ENCODE measurements at regions not wholly inside any gene's neighbourhood (a gene's known extent, or its start where the extent isn't known, plus 50 kb on each side); places are given as distances from the start of the nearest gene placed in this dataset.

GRCh38 chr13:27007166-27007565 lies 164.4 kb downstream of the USP12 start:
- TF ChIP-seq CTCF (IDR thresholded peaks at IDR 0.05 in 2 of 3, conservative IDR thresholded peaks at IDR 0.05 in 1 of 3; ENCODE audit: borderline replicate concordance in 1 of 3, insufficient read depth in 1 of 3, low read depth in 2 of 3, low read length in 2 of 3): no peak
- no peak for TF ChIP-seq JUND (IDR thresholded peaks at IDR 0.05)
- TF ChIP-seq RAD21 (IDR thresholded peaks at IDR 0.05; ENCODE audit: low read depth): no peak
- TF ChIP-seq POLR2AphosphoS5 (IDR thresholded peaks at IDR 0.05; ENCODE audit: low read depth, low read length): no peak
- TF ChIP-seq EZH2 (IDR thresholded peaks at IDR 0.05): no peak
- TF ChIP-seq EZH2phosphoT487 (IDR thresholded peaks at IDR 0.05; ENCODE audit: borderline replicate concordance): no peak
- no peak for TF ChIP-seq YY1 (IDR thresholded peaks at IDR 0.05; ENCODE audit: extremely low read depth, insufficient replicate concordance, low read depth, low read length)
- TF ChIP-seq, protein P1, sequence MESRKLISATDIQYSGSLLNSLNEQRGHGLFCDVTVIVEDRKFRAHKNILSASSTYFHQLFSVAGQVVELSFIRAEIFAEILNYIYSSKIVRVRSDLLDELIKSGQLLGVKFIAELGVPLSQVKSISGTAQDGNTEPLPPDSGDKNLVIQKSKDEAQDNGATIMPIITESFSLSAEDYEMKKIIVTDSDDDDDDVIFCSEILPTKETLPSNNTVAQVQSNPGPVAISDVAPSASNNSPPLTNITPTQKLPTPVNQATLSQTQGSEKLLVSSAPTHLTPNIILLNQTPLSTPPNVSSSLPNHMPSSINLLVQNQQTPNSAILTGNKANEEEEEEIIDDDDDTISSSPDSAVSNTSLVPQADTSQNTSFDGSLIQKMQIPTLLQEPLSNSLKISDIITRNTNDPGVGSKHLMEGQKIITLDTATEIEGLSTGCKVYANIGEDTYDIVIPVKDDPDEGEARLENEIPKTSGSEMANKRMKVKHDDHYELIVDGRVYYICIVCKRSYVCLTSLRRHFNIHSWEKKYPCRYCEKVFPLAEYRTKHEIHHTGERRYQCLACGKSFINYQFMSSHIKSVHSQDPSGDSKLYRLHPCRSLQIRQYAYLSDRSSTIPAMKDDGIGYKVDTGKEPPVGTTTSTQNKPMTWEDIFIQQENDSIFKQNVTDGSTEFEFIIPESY (IDR thresholded peaks at IDR 0.05; ENCODE audit: extremely low read depth, insufficient replicate concordance, low read length): no peak
- TF ChIP-seq SP1 (IDR thresholded peaks at IDR 0.05; ENCODE audit: low read depth): no peak
- no peak for TF ChIP-seq SRF (IDR thresholded peaks at IDR 0.05; ENCODE audit: low read depth)
- TF ChIP-seq, protein P2, sequence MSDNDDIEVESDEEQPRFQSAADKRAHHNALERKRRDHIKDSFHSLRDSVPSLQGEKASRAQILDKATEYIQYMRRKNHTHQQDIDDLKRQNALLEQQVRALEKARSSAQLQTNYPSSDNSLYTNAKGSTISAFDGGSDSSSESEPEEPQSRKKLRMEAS (IDR thresholded peaks at IDR 0.05): no peak
- TF ChIP-seq POLR2A (IDR thresholded peaks at IDR 0.05; ENCODE audit: borderline replicate concordance, extremely low read depth, insufficient read depth, insufficient read length): no peak
- TF ChIP-seq REST (IDR thresholded peaks at IDR 0.05; ENCODE audit: low read depth): no peak
